ENCODE measurements at regions not wholly inside any gene's neighbourhood (a gene's known extent, or its start where the extent isn't known, plus 50 kb on each side); places are given as distances from the start of the nearest gene placed in this dataset.

GRCh38 chr17:51391982-51392654 lies 131.8 kb downstream of the UTP18 start:
- TF ChIP-seq CTCF (IDR thresholded peaks at IDR 0.05; ENCODE audit: low read depth, low read length) (no peak), EZH2phosphoT487 (IDR thresholded peaks at IDR 0.05; ENCODE audit: low read depth) (no peak)
- no peaks in the 10 kb centered on the region for H3K9me3 ChIP-seq (ENCODE audit: insufficient read depth, low read length)
- H3K27me3 ChIP-seq (ENCODE audit: low read depth, low read length) = peaks cover 23% of the 10 kb centered on the region
- H4K20me1 ChIP-seq (ENCODE audit: insufficient read depth, low read length) = no peaks in the 10 kb centered on the region
- no peaks in the 10 kb centered on the region for H3K79me2 ChIP-seq (ENCODE audit: low read length)
- no peak overlapping the region for H3K27ac ChIP-seq (ENCODE audit: low read length)
- no peak overlapping the region for H3K4me2 ChIP-seq (ENCODE audit: low read length)
- no peak overlapping the region for H2AFZ ChIP-seq (ENCODE audit: low read depth, low read length)
- H3K9ac ChIP-seq (ENCODE audit: low read length) = no peak overlapping the region
- no peaks in the 10 kb centered on the region for H3K36me3 ChIP-seq (replicated peaks; ENCODE audit: low read depth, low read length)
- no peak overlapping the region for H3K4me3 ChIP-seq (ENCODE audit: low read length)
- H3K4me1 ChIP-seq (ENCODE audit: low read length) = no peaks in the 10 kb centered on the region

DNA sequence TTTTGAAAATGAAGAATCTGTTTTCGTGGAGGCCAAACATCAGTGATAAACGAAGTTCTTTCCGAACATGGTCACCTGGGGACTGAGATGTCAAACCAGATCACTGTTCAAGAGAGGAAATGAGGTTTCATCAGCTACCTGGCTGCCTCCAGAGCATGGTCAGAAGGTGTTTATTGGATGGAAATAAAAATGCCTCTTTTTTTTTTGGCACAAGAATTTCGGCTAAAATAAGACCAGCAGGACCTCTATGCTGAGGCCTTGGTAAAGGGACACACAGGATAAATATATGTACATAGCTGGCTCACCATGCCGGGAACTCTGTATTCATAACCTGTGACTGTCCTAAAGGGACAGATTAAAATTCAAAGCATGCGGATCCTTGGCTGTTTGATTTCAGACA lies 135.3 kb downstream of the UTP18 start:
- H3K27ac ChIP-seq (ENCODE audit: low read length) = no peak overlapping the region
- H4K20me1 ChIP-seq (ENCODE audit: insufficient read depth, low read length) = no peaks in the 10 kb centered on the region
- H3K4me2 ChIP-seq (ENCODE audit: low read length) = no peak overlapping the region
- H2AFZ ChIP-seq (ENCODE audit: low read depth, low read length) = no peak overlapping the region
- peaks cover 16% of the 10 kb centered on the region; the same call in 1 of the 2 replicates for H3K27me3 ChIP-seq (ENCODE audit: low read depth, low read length)
- H3K36me3 ChIP-seq (replicated peaks; ENCODE audit: low read depth, low read length) = no peaks in the 10 kb centered on the region
- H3K79me2 ChIP-seq (ENCODE audit: low read length) = no peaks in the 10 kb centered on the region
- TF ChIP-seq EZH2phosphoT487 (IDR thresholded peaks at IDR 0.05; ENCODE audit: low read depth) (no peak), CTCF (IDR thresholded peaks at IDR 0.05; ENCODE audit: low read depth, low read length) (no peak)
- no peaks in the 10 kb centered on the region for H3K9me3 ChIP-seq (ENCODE audit: insufficient read depth, low read length)
- H3K4me1 ChIP-seq (ENCODE audit: low read length) = no peaks in the 10 kb centered on the region
- no peak overlapping the region for H3K4me3 ChIP-seq (ENCODE audit: low read length)
- no peak overlapping the region for H3K9ac ChIP-seq (ENCODE audit: low read length)

GRCh38 chr17:51397361-51398127 lies 137.2 kb downstream of the UTP18 start:
- no peak overlapping the region for H3K4me2 ChIP-seq (ENCODE audit: low read length)
- H3K4me3 ChIP-seq (ENCODE audit: low read length) = no peak overlapping the region

More at GRCh38 chr17:51397361-51398127, 137.2 kb downstream of the UTP18 start:
- Histone ChIP-seq H4K20me1 (ENCODE audit: insufficient read depth, low read length) (no peaks in the 10 kb centered on the region), H3K27me3 (ENCODE audit: low read depth, low read length) (peaks cover 16% of the 10 kb centered on the region; the same call in 1 of the 2 replicates), H3K79me2 (ENCODE audit: low read length) (no peaks in the 10 kb centered on the region), H3K27ac (ENCODE audit: low read length) (no peak overlapping the region), H3K9ac (ENCODE audit: low read length) (no peak overlapping the region), H3K36me3 (replicated peaks; ENCODE audit: low read depth, low read length) (no peaks in the 10 kb centered on the region), H3K9me3 (ENCODE audit: insufficient read depth, low read length) (no peaks in the 10 kb centered on the region), H3K4me1 (ENCODE audit: low read length) (no peaks in the 10 kb centered on the region), H2AFZ (ENCODE audit: low read depth, low read length) (no peak overlapping the region)
- no peak for TF ChIP-seq EZH2phosphoT487 (IDR thresholded peaks at IDR 0.05; ENCODE audit: low read depth)
- TF ChIP-seq CTCF (IDR thresholded peaks at IDR 0.05; ENCODE audit: low read depth, low read length) = no peak
